Stimulated activated CD8-positive, alpha-beta memory T cell treated with anti-CD3 and anti-CD28 coated beads, Interleukin-15, amount 100 ng/mL, for 4 hours (primary cell): ENCODE measurements at regions not wholly inside any gene's neighbourhood (a gene's known extent, or its start where the extent isn't known, plus 50 kb on each side); places are given as distances from the start of the nearest gene placed in this dataset.
"Not testable (repeated sequence)": the region's sequence is repeated elsewhere in the genome, so short reads cannot be mapped to it uniquely, and the experiment has no call there.

Experiments
- DNase-seq, 2 donors: peaks; one replicate each; pipeline ENCODE4 v3.0.0-alpha.2; 2020; ENCODE audit warnings: low read depth in 2 of 2

DNA sequence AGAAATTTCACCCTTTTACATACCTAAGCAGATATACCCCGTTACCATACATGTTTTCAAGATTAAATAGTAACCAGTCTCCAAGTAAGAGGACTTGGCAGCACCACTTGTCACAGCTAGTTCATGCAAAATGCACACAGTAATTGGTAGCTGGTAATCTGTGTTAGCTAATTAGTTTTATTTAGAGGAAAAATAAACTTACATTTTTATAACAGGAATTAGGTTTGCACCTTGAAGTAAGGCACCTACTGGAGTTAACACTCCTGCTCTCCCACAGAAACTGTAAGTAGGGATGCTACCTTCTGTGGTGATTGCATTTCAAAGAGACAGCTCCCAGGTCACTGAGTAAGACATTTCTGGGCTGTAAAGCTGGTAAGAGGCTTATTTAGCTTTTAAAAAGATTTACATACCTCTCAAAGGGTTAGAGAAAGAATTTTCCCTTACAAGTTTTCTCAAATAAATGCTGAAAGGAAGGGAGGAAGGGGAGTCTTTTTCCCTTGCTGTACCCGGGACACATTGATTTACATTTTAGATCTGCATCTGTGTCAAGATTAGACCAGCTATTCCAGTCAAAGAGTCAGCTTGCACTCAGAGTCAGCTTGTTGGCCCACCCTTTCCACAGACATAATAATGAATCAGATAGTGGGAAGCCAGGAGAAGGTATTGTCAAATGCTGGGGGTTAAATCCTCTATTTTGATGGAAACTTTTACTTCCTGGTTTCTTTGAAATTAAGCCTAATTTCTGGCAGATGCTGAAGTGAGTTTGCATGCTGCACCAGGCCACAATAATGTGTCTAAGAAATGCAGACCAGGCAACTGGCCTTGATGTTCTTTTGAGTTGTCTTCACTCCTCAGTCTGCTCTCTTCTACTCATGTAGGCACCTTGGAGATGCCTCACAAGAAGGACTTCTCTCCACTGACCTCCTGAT, 77.6 kb upstream of the CHD2 start:
- no peak for DNase-seq

DNA sequence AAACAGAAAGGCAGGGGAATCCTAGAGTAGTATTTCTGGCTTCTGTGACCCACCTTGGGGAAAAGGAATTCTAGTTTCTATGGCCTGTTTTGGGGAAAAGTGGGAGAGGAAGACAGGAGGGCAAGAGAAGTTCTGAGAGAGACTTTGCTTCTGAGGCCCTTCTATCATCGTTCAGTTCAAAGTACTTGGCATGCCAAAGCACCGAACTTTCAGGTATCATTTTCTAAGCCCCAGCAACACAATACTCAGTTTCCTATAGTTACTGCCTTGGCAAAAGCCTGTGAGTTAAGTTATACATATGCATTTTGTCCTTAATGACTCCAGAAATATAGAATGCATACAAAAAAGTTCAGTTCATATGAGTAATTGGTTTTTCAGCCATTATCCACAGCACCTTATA, 74.1 kb upstream of the CHD2 start:
- no peak for DNase-seq

DNA sequence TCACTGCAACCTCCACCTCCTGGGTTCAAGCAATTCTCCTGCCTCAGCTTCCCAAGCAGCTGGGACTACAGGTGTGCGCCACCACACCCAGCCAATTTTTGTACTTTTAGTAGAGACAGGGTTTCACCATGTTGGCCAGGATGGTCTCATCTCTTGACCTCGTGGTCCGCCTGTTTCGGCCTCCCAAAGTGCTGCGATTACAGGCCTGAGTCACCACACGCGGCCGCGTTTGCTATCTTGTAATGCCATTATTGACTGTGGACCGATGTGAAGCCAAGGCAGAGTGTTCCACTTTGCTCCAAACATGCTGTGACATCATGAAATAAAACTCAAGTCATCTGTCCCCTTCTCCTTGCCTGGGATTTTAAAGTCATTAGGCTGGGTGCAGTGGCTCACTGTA, 72.1 kb upstream of the CHD2 start:
- not testable (repeated sequence) for DNase-seq

DNA sequence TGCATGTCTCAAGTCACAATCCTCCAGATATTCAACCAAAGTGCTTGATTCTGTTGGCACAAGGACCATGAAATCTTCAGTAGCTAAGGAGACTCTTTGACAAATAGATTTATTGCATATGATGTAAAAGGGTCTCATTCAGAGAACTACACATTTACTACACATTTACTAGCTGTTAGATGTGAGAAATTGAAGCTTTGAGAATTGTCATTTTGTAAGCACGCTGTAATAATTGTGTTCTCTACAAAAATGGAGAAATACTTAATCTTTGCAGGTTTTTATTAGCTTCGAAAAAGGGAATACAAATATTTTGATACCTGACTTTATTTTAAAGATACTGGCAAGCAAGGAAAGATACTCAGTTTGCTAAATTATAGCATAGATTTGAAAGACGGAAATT, 70.2 kb upstream of the CHD2 start:
- DNase-seq, result no peak

DNA sequence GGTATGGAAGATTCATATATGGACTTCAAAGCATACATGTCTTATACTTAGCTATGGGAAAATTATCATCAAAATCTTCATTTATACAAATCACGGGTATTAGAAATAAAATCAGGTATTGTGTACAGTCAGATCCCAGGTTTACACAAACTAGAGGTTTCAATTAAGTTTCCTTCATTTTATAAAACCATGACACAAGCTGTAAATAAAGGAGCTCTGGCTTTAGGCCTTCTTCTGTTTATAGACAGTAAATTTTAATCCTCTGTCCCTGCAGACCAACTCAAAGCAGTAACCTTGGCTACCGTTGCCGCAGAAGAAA, 68.8 kb upstream of the CHD2 start:
- DNase-seq, result no peak

DNA sequence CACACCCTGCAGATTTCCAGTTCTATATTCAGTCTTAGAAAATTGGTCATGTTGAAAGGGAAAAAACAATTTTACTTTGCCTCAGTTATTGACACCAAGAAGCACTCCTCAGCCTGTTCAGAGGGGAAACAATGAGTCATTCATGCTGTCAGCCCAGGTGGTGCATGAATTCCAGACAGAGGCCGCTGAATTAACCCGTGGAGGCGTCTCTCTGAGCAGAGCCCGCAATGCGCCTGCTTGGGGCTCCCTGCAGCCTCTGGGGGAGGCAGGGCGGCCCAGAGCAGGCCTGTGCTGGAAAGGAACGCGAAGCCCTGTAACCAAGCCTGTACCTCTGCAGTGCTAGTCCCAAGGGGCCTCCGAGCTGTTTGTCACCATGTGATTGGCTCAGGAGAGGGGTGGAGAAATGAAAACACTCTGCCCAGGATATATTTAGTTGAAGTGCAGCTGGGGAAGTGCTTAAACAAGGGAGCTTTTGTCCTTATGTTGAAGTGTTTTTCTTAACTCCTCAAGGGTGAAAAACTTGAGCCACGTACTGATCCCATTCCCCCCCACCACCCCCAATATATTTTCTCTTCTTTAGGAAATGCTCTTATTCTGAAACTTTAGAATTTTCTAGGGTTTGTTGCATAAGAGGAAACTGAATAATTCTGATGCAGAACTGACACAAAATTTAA, 68.3 kb upstream of the CHD2 start:
- peak; percentile 72 to 84 for DNase-seq

DNA sequence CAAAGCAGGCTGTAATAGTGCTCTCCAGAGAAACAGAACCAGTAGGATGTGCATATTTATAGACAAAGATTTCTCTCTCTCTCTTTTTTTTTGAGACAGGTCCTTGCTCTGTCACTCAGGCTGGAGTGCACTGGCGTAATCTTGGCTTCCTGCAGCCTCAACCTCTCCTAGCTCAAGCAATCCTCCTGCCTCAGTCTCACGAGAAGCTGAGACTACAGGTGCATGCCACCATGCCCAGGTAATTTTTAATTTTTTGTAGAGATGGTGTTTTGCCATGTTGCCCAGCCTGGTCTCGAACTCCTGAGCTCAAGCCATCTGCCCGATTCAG, 67.1 kb upstream of the CHD2 start:
- no peak for DNase-seq

DNA sequence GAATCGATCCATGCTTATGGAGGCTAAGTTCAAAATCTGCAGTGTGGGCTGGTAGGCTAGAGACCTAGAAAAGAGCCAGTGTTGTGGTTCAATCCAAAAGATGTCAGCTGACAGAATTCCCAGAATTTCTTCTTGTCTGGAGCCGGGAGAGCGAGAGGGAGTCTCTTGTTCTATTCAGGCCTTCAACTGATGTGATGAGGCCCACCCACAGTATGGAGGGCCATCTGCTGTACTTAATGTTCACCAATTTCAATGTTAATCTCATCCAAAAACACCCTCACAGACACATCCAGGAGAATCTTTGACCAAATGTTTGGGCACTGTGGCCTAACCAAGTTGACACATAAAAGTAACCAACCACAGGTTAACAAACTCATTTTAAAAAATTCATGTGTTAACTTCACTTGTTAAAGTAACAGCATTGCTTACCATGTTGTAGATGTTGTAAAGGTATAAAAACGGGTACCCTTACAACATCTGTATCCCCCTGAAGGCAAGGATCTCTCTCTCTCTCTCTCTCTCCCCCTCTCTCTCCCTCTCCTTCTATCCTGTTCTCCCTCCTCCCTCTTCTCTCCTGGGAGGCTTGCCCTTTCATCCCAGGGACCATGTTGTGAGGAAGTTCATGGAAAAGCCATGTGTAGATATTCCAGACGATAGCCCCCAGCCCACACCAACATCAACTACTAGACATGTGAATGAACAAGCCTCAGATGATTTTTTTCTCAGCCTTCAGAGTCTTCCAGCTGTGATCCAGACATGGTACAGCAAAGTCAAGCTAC, 66.4 kb upstream of the CHD2 start:
- no peak for DNase-seq

DNA sequence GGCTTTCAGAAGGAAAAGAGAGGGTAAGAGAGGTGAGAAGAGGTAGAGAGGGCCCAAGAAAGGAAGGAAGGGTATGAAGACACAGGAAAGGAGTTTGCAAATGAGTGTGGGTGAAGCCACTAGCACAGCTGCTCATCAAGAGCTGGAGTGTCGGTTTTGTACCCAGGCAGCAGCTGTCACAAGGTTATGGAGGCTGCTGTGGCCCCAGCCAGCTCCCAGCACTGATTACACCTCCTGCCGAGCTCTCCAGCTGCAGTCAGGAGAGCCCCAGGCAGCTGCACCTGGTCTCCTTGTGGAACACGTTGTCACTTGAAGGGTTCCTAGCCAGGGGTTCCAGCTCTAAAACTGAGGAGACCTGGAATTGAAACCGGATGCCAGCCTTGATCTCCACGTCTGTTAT, 60.4 kb upstream of the CHD2 start:
- DNase-seq, result no peak

DNA sequence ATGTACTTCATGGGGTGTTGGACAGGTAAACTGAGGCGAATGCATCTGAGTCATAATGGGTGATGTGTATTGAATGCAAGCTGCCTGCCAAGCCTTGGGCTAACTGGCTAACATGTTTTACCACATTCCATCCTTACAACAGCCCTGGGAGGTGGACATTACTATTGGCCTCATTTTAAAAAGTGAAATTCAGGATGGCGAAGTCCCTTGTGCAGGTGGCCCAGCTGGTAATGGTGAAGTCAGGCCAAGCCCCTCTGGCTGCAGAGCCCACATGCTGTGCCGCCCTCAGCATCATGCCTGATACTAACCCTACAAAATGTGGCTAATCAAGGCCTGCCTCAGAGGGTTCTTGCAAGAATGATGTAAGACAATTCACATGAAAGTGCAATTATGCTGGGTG, 60.0 kb upstream of the CHD2 start:
- no peak for DNase-seq

DNA sequence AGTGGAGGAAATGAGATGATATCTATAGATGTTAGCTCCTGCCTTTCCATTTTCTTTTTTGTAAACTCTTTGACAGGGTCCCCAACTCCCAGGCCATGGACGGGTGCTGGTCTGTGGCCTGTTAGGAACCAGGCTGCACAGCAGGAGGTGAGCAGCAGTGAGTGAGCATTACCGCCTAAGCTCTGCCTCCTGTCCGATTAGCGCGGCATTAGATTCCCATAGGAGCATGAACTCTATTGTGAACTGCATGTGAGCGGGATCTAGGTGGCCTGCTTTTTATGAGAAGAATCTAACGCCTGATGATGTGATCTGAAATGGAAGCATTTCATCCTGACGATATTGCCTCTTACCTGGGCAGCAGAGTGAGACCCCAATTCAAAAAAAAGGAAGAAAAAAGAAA, 56.8 kb upstream of the CHD2 start:
- DNase-seq, result no peak

DNA sequence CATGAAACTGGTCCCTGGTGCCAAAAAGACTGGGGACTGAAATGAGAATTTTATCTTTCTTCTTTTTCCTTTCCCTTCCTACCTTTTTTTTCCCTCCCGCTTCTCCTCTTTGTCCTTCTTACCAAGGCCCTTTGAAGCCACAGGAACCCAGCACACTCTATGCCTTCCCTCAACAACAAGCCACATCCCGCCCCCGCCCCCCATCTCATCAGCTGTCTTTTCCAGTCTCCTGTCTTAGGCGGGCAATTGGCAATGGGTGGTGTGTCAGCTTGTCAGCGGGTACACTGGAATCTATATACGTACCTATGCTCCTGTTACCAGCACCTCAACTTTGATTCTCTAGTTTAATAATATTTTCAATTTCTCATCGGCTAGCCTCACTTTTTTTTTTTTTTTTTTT, 56.3 kb upstream of the CHD2 start:
- no peak for DNase-seq

DNA sequence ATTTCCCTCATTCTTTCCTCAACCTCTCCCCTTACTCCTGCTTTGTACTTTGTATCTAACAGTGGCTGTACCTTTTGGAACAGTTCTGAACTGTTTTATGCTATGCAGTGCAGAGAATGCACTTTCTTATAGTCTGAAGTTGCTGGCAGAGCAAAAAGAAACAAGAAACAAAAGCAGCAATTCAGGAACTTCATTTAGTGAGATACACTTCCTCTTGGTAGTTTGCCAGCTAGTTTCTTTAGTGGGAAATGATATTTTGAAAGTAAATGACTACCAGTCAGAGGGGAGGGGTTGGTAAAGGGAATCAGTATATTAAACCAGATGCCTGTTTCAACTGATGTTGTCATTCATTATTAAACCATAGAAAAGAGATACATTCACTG, 55.0 kb upstream of the CHD2 start:
- no peak for DNase-seq

DNA sequence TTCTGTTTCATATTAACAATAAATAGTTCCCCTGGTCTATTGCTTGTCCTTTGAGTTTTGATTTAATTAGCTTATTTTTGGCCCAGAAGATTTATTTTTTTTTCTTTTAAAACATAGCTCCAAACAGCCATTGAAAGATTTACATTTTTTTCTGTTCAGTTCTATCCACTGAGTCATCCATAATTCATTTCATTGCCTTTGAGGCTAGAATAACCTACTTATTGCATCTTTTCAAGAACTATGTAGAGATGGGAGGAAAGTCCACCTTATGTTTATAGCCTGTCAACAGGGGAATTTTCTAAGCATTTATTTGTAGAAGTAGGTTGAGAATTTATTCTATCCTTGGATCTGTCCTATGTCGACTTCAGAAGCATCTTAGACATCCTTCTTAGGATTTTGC, 53.4 kb upstream of the CHD2 start:
- DNase-seq, result no peak

DNA sequence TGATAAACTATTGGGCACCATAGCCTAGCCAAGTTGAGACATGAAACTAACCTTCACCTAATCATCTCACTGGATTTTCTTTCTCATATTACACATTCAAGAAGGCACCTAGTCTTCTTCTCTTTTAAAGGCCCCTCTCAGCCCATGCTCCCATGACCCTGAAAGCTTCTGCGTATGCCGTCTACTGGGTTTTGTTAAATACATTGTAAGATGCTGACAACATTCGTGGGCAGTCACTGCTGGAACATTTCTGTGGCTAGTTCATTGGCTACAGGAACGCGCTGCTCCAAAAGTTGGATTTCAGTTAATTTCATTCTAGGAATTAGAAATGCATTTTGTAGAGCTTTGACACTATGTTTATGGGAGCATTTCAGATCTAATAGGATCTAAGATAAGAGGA, 52.3 kb upstream of the CHD2 start:
- DNase-seq, result no peak

DNA sequence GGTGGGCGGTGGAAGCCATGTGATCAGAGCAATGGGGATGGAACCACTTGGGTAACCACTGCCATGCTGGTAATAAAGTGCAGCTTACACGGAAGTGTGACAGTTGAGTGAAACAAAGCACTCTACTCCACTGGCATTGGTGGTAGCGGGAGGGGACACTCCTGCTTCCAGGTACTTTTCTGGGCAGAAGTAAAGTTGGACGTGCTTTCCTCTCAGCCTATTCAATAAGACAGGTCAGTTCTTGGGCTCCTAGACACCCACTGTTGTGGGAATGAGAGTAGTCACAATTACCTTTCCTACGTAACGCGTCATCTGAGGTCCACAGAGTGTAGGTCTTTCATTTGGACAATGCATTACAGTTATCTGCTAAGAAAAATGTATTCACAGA, 51.7 kb upstream of the CHD2 start:
- DNase-seq, result no peak

DNA sequence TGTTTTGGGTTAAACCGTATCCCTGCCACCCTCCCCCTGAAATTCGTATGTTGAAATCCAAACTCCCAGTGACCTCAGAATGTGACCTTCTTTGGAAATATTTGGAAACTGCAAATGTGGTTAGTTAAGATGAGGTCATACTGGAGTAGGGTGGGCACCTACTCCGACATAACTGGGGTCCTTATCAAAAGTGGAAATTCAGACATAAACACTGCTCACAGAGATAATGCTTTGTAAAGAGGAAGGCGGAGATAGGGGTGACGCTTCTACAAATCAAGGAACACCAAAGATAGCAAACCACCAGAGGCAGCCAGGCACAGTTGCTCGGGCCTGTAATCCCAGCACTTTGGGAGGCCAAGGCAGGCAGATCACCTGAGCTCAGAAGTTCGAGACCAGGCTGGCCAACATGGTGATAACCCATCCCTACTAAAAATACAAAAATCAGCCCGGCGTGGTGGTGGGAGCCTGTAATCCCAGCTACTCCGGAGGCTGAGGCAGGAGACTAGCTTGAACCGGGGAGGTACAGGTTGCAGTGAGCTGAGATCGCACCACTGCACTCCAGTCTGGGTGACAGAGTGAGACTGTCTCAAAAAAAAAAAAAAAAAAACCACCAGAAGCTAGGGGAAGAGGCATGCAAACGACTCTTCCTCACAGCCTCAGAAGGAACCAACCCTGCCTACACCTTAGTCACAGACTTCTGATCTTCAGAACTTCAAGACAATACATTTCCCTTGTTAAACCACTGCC, 51.1 kb upstream of the CHD2 start:
- DNase-seq, result peak in 1 of 2 donors; percentile 16

DNA sequence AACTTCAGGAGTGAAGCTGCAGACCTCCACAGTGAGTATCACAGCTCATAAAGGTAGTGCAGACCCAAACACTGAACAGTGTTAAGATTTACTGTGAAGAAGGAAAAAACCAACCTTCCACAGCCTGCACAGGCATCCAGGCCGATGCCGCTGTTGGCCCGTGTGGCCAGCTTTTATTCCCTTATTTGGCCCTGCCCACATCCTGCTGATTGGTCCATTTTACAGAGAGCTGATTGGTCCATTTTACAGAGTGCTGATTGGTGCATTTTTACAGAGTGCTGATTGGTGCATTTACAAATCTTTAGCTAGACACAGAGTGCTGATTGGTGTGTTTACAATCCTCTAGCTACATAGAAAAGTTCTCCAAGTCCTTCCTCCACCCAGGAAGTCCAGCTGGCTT, 49.9 kb upstream of the CHD2 start:
- DNase-seq, result not testable (repeated sequence)
